ENCODE measurements at regions not wholly inside any gene's neighbourhood (a gene's known extent, or its start where the extent isn't known, plus 50 kb on each side); places are given as distances from the start of the nearest gene placed in this dataset.

- 60% methylated on average over 3 of the region's 3 CpGs; no CpG with 5 or more reads in 1 of the 2 experiments for WGBS, 2 experiments (ENCODE audit: extremely low coverage in 1 of 2, insufficient coverage in 1 of 2, insufficient read length in 1 of 2, insufficient replicate concordance in 2 of 2, low coverage in 1 of 2, low lambda C conversion rate in 2 of 2, missing lambda C conversion rate in 1 of 2)
- H2BK12ac ChIP-seq (ENCODE audit: low read depth, low read length) = no peak overlapping the region
- H3K23me2 ChIP-seq (ENCODE audit: low read depth, low read length) = no peaks in the 10 kb centered on the region
- no peak overlapping the region for H4K8ac ChIP-seq (ENCODE audit: extremely low read depth, insufficient read depth, low read length)
- no peaks in the 10 kb centered on the region for H3K36me3 ChIP-seq (ENCODE audit: control insufficient read depth in 2 of 4, insufficient read depth in 4 of 4, low read length in 3 of 4)
- H2BK20ac ChIP-seq (ENCODE audit: low read length) = no peak overlapping the region
- no peak overlapping the region for H3K27ac ChIP-seq (ENCODE audit: low read depth, low read length)
- H3K79me1 ChIP-seq (ENCODE audit: low read depth, low read length) = no peaks in the 10 kb centered on the region
- FAIRE-seq = no peak
- no peak overlapping the region for H3K4me3 ChIP-seq (ENCODE audit: extremely low read depth in 1 of 4, insufficient read depth in 2 of 4, low read depth in 3 of 4, low read length in 4 of 4)
- H4K91ac ChIP-seq (replicated peaks; ENCODE audit: insufficient read length, low read length) = no peak overlapping the region
- TF ChIP-seq JUND (IDR thresholded peaks at IDR 0.05; ENCODE audit: low read length) (no peak), SP1 (IDR thresholded peaks at IDR 0.05; ENCODE audit: low read depth, low read length) (no peak), USF2 (IDR thresholded peaks at IDR 0.05; ENCODE audit: low read length) (no peak), E2F6 (IDR thresholded peaks at IDR 0.05) (no peak), HDAC2 (IDR thresholded peaks at IDR 0.05; ENCODE audit: borderline replicate concordance in 1 of 2, low read depth in 2 of 2, low read length in 2 of 2) (no peak), RFX5 (IDR thresholded peaks at IDR 0.05; ENCODE audit: borderline replicate concordance, low read depth, low read length) (no peak), SP4 (IDR thresholded peaks at IDR 0.05; ENCODE audit: low read length) (no peak), CTCF (IDR thresholded peaks at IDR 0.05; ENCODE audit: control extremely low read depth in 1 of 3, insufficient read depth in 1 of 3, low read depth in 1 of 3, low read length in 3 of 3) (no peak), SIX5 (IDR thresholded peaks at IDR 0.05; ENCODE audit: low read depth, low read length) (no peak)
- H3K9ac ChIP-seq (replicated peaks in 1 of 4; ENCODE audit: extremely low read depth in 1 of 4, low read depth in 3 of 4, low read length in 3 of 4) = no peak overlapping the region
- no peak overlapping the region for H3K4ac ChIP-seq (replicated peaks; ENCODE audit: insufficient read length, low read depth, low read length)
- H2AFZ ChIP-seq (ENCODE audit: low read length) = no peak overlapping the region
- CTCF ChIA-PET (ENCODE audit: partially characterized antibody) = interaction anchor here (0.6 kb wide), 1 partner anchor 23 kb away, joined by 3 read pairs; no protein-coding TSS in a partner anchor
- no peak overlapping the region for H2AK5ac ChIP-seq (ENCODE audit: low read depth, low read length)
- no peak overlapping the region for H3K23ac ChIP-seq (ENCODE audit: insufficient read length)
- no peak overlapping the region for H2BK15ac ChIP-seq (ENCODE audit: low read length)
- no peaks in the 10 kb centered on the region for H3K27me3 ChIP-seq (replicated peaks in 1 of 4; ENCODE audit: control insufficient read depth in 3 of 4, extremely low read depth in 1 of 4, insufficient read depth in 3 of 4, low read length in 3 of 4)
- H3K79me2 ChIP-seq (ENCODE audit: control insufficient read depth in 1 of 2, insufficient read depth in 2 of 2, low read length in 2 of 2) = no peaks in the 10 kb centered on the region
- POLR2A ChIA-PET (ENCODE audit: partially characterized antibody) = no interaction called here
- no peak overlapping the region for H3K18ac ChIP-seq (ENCODE audit: extremely low read depth, low read length)
- no peak for DNase-seq (ENCODE audit: low read depth in 1 of 2, low spot score in 2 of 2)
- no peak overlapping the region for H2BK120ac ChIP-seq (replicated peaks; ENCODE audit: low read depth, low read length)
- no peak overlapping the region for H3K56ac ChIP-seq (replicated peaks; ENCODE audit: insufficient read length, low read depth, low read length)
- 0 out of 4 replicates have a peak, but pooled peaks cover 0 to 2% of the 10 kb centered on the region in 2 experiments for H3K9me3 ChIP-seq (ENCODE audit: insufficient read depth in 2 of 2, low read depth in 1 of 2, low read length in 1 of 2)
- H4K20me1 ChIP-seq (replicated peaks in 1 of 2; ENCODE audit: control insufficient read depth in 1 of 2, insufficient read depth in 2 of 2, low read length in 2 of 2) = no peaks in the 10 kb centered on the region
- H3K4me1 ChIP-seq (replicated peaks in 1 of 4; ENCODE audit: control insufficient read depth in 3 of 4, insufficient read depth in 4 of 4, low read length in 3 of 4) = peaks cover 0 to 5% (median 1%) of the 10 kb centered on the region in 4 experiments; a peak in 2 of 7 replicates
- H3K14ac ChIP-seq (ENCODE audit: insufficient read length) = no peak overlapping the region
- H2BK5ac ChIP-seq (ENCODE audit: low read depth, low read length) = no peak overlapping the region
- no peak overlapping the region for H4K5ac ChIP-seq (ENCODE audit: insufficient read length, low read depth, low read length)
- H3K4me2 ChIP-seq (ENCODE audit: insufficient read depth in 1 of 2, low read depth in 2 of 2, low read length in 2 of 2) = no peak overlapping the region
These were observed 399.9 kb downstream of the GPM6A start for GRCh38 chr4:175412161-175412560.

Measured in H1 (cell line).